NCI-H2107 treated with DMSO at 0.1 percent for 48 hours (cell line): ENCODE measurements at regions not wholly inside any gene's neighbourhood (a gene's known extent, or its start where the extent isn't known, plus 50 kb on each side); places are given as distances from the start of the nearest gene placed in this dataset.

ENCODE experiments used
- DNase-seq: peaks from one replicate; lab custom pipeline; 2025; ENCODE audit not compliant: unreplicated experiment; lab: John Stamatoyannopoulos, UW

DNA sequence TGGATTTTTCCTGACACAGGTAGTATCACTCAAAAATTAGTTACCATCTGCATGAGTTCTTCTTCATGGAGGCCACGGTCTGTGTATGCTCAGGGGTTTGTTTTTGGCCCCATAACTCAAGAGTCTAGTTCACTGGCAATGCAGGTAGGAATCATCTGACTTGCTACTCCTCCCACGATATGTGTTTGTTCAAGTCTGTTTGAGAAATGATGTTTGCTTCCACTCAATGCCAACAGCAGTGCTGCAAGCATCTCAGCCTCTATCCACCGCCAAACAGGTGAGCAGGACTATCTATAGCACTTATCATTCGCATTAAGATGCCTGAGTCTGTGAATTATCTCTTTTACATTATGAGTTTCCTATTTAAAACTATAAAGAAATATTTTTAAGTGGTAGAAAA, 264.8 kb upstream of the PTGER4 start:
- DNase-seq: no peak

DNA sequence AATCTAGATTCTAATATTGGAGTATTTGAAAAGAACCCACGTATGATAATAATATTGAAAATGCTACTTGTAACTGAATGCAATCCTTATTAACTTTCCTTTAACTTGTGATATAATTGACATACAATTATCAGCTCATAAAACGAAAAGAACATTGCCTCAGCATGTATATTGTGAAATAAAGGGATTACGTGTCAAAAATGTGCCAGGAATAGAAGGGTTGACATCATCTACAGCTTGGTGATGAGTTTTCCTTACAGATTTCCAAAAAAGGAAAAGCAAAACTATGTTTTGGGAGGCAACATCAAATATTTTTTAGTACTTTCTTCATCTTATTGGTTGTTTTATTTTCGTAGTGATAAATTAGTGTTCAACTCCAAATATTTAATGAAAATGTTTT, 266.0 kb upstream of the PTGER4 start:
- DNase-seq: no peak

DNA sequence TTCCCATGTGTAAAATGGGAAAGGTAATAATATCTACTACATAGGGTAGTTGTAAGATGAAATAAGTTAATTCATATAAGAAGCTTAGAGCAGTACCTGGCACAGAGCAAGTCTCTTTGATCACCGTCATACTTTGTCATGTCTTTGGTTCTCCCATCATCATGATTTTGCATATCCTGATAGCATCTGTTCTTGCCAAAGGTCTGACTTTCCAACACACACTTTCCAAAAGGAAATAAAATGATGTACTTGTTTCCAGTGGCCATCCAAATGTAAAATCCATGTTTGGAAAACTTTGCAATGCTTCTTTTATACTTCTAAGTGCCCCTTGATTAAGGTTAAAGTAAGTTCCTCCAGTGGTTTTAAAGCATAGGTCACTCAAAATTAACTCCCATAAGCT, 266.9 kb upstream of the PTGER4 start:
- DNase-seq: no peak

DNA sequence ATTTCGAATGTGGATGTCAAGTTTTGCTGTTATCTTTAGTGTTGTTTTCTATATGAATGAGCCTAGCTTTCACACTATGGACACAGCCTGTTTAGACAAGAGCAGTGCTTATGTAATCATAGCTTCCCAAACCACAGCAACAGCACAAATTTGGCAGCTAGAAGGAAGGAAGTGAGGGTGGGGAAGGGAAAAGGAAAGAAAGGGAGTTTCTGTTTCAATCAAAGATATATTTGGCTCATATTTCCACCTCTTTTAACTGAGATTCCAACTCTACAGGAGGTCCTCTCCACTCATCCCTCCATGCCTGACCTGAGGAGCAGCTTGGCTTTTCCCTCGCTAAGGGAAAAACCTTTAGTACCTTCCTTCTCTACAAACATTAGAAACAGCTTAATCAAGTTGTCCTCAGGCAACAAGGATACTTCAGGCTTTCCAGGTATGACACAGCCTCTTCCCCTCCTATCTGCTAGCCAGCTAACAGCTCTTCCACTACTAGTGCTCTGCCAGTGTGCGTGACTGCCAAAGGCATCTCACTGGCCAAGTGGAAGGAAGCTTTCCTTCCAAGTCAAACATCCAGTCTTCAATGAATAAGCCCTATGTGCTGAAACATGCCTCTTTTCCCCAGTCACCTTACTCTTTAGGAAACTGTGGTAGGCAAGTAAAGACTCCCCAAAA, 268.6 kb upstream of the PTGER4 start:
- DNase-seq: no peak

DNA sequence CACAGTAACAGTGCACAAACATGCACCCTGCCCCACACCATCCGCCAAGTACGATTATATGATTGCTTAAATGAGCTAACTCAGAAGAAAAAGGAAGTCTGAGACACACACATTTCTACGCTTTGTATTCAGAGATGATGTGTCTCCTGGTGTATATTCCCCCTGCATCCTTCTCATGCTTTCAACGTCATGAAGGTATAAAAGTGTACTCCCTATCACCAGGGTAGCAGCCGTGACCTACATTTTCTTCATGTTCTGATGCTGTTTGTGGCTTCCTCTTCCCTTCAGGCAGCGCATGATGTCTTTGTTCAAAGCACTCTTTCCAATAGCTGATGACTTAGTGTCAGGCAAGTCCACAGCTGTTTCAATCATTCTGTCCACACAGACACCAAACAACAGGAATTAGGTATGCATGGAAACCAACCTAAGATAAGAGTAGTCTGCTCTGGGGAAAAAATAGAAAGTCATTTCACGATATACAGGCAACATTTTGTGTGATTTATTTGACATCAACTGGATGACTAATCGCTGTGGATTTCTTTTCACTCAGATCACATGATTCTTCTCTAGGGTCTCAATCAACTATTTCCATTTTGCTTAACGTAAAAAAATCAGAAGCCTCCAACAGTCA, 269.4 kb upstream of the PTGER4 start:
- DNase-seq: no peak

DNA sequence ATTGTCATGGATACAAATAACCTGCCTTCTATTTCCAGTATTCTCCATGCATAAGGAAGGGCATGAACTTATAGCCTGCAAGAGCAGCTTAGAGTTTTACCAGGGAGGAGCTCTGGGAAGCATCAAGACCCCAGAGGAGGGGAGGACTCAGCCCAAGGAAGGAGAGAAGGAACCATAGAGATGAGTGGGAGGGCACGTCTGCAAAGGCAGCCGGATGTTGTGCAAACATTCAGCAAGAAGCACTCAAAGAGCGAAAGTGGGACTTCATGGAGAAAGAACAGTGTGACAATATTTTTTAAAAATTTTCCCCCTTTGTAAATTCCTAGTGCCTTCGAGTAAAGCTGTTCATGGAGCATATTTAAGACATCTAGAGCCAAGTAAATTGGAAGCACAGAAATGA, 270.1 kb upstream of the PTGER4 start:
- no peak for DNase-seq

DNA sequence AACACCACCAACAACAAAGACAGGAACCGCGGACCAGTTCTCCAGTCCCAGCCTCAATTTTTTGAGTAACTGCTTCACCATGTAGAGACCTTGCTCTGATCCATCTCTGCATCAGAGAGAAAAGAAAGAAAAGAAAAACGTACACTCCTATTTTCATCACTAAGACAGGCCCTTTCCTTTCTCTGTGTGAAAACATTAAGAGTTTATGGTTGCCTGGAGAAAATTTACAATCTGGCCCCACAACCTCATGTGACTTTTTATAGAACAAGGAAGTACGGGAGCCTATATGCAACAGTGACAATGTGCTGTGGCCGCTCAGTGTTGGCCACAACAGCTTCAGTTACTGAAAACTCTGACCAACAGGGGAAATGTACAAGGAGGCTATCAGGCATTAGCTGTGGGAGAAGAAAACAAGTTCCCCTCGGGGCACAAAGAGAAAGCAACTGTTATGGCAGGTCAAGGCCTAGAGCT, 272.9 kb upstream of the PTGER4 start:
- DNase-seq: no peak

DNA sequence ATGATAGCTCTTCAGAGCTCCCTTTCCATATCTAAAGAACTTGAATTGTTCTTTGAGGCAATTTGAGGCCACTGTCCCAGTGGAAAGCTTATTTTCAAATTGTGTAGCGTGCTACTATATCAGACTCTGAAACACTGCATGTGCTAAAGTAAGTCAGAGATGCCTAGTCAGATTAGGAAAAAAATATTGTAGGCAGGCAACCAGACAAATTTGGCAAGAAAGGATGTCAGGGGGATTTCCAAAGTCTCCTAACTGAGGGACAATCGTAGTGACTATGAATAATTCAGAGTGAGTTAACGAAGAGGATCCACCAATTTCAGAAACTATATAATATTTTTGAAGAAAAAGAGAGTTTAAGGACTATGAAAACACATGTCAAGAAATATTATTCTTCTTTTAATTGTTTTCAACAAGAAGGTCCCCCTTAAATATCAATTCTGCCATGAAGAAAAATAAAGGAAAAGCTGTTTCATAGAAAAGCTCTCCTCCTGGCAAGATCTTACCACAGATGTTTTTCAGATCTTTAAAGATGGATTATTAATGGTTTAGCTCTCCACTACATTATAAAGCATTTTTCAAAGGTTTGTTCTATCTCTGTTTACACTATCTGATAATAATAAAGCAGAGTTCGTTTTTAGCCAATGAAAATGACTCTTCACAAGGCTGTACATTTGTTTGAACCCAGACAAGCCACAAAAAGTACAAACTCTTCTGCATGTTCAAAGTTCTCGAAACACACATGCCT, 273.5 kb upstream of the PTGER4 start:
- DNase-seq: no peak

DNA sequence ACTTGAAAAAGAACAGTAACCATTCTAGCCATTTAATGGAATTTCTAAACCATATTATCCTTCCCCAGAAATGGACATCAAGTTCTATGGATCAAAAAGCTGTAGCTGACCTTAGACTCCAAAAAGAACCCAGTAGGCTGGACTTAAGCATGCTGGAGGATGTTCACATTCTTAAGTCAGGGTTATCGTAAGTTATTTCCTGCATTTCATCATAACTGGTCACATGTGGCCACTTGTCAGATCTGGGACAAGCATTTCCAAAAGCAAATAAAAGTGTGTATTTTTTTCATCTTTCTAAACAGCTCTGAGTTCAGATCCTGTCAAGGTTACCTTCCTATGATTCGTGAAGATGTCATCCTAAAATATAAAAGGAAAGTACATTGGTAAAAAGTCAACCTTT, 274.5 kb upstream of the PTGER4 start:
- DNase-seq: no peak

DNA sequence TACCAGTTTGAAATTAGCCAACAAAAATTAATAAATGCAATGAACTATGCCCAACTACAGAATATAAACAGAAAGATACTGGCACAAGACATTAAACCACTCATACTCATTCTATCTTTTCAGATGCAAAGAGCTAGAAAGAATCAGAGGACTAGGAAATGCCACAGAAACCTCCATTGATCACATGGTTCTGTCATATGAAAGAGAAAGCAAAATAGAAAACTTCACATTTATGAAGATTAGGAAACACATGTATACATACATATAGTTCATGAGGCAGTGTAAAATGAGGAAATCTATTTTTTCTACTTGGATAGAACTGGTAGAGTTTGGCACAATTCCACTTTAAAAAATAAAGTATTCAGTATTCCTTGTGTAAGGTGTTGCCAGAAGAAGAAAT, 275.1 kb upstream of the PTGER4 start:
- no peak for DNase-seq

DNA sequence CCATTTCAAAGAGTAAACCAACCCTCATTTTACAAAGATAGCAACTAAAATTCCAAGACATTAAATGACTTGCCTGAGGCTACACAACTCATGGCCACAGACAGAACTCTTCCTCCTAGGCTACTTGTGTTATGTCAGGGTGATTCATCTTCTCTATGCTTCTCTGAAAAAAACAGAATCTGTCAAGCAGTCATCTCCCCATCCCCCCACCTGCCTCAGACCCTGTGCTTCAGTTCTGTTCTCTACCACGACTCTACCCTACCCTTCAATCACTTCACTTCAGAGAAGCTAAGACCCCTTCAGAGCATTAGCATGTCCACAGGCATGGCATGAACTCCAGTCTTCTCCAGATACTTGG, 277.7 kb upstream of the PTGER4 start:
- DNase-seq: no peak

DNA sequence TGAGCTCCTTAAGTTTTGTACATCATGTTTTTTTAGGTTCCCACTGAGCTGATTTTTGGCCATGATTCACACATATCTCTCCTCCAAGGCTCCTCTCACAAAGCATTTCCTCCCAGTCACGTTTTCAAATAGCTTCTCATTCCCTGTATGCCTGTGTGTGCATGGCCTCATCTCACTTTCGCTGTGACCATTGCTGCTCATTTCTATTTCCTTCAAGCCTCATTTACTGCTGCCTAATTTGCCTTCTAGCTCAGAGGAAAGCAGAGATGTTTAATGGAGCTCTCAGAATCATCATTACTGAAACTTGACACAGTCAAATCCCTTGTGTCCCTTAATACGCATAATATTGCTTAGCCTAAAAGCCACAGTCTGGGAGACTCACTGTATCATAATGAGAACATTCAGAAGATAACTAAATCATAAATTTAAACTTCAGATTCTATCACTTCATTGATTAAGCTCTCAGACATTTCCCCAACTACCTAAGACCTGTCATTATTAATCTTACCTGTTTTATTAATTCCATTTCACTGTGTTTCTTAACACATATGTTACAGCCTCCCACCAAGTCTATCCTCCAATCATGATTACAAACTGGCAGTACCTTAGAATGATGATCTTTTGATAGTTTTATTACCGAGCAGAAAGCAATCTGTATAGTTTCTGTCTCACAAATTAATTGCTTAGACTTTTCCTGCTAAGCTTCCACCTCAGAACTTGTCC, 278.3 kb upstream of the PTGER4 start:
- no peak for DNase-seq

DNA sequence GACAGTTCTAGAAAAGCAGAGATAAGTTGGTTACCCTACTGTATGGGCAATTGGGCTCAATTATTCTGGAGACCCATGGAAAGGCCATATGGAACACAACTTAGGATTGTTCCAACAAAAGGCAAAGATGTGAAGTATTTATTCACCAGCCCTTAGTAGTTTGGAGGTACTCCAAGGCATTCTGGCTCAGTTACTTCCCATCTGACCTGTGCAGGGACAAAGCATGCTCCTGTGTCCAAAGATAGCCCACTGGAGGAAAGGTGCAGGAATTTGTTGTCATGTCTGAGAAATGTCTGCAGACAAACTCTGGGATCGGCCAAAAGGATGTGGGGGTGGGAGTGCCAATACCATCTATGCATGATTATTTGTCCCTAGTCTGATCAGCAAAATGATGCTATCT, 279.5 kb upstream of the PTGER4 start:
- no peak for DNase-seq

DNA sequence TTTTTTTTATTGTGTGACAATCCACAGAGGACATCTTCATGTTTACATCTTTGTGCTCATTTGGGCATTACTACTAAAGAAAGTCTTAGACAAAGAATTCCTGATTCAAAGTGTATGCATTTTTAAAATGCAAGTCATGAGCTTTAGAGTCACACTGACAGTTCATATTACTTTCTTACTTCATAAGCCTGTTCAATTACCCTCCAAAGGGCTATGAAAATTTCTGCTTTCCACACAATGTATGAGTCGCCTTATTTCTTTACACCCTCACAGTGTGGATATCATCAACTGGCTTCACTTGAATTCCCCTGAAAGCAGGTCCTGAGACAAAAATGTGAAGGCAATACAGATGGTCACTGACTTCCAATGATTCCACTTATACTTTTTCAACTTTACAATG, 280.4 kb upstream of the PTGER4 start:
- no peak for DNase-seq

DNA sequence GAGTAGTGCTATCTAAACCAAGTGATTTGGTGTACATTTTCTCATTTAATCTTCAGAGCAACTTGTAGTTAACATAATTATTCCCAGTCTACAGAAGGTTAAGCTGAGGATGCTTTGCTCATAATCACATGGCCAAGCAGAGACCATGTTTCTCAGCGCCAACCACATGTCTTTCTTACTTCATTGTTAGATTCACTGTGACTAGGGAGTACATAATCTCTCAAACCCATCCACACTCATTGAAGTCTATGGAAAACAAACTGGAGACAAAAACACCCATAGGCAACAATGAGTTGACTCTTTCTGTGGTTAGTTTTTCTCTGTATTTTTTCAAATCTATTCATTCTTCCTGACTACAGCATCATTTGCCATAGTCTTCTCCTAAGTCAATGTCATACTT, 281.7 kb upstream of the PTGER4 start:
- no peak for DNase-seq

DNA sequence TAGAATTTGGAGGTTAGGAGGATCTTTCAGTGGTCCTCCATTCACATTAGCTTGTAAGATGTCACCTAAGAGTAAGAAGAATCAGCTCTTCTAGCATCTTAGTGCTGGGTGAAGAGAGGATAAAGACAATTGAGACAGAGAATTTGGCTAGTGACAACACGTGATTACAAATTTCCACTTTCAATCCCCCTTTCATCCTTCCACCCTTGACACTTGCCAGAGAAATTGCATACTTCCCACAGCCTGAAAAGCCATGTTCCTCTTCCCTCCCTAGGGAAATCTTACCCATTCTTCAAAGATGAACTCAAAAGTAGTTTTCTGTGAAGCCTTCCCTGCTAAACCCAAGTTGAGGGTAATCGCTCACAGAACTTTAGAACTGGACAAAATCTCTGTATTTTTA, 282.6 kb upstream of the PTGER4 start:
- no peak for DNase-seq

DNA sequence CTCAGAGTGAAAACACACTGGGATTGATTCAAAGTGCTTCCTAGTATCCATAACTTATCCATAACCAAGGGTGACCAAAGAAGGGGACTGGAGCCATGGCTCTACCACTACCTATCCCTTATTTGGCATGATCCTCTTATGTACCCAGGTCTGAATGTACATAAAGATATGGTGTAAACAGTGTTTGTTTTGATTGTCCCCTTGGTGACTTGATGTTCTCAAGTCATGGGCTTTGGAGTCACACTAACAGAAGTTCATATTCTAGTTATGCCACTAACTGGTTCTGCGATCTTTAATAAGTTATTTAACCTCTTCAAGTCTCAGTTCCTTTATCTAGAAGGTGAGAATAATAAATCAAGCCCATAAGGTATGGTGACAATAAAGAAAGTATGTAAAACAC, 283.4 kb upstream of the PTGER4 start:
- no peak for DNase-seq

DNA sequence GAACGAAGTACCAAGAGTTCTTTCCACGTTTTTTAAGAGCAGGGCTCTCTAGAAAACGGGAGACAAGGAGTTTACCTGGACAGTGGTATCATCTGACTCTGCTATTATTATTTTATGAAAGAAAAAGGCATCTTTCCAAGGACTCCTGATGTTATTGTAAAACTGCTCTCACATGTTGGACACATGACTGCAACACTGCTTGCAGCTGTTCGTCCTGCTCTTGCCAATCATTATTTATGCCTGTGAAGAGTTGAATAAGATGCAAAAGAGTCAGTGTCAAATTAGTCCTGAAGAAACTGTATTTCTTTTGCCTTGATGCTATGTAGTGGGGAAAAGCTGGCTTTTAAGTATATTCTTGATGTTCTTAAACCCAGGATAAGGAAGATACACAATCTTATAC, 284.5 kb upstream of the PTGER4 start:
- no peak for DNase-seq

DNA sequence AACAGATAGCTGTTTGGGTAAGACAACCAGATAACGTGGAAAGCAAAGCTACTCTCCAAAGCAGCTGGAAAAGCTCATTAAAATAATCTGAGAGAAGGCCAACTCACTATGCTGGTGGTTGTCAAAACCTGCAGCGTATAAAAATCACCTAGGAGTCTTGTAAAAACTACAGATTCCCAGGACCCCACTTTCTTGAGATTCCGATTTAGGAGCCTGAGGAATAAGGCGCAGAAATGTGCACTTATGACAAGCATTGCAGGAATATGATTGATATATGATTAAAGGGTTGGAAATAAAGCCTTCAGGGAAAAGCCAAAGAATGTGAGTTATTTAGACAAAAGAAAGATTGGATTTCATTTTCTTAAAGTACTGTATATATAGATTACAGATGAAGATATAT, 285.0 kb upstream of the PTGER4 start:
- no peak for DNase-seq

DNA sequence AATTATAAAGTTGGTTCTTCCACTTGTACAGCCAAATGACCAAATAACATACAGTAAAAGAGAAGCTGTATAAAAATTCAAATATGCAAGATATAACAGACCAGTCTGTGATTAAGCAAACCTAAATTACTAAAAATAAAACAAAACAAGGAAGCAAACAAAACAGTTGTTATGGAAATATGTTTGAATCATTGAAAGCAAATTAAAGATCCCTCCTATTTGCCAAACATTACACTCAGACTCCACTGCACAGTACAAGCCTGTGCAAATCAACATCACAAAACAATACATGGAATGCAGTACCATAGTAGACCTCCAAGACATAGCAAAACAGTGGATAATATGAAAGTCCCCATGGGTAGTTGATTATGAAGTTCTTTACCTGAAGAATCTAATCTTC, 288.1 kb upstream of the PTGER4 start:
- DNase-seq: no peak

DNA sequence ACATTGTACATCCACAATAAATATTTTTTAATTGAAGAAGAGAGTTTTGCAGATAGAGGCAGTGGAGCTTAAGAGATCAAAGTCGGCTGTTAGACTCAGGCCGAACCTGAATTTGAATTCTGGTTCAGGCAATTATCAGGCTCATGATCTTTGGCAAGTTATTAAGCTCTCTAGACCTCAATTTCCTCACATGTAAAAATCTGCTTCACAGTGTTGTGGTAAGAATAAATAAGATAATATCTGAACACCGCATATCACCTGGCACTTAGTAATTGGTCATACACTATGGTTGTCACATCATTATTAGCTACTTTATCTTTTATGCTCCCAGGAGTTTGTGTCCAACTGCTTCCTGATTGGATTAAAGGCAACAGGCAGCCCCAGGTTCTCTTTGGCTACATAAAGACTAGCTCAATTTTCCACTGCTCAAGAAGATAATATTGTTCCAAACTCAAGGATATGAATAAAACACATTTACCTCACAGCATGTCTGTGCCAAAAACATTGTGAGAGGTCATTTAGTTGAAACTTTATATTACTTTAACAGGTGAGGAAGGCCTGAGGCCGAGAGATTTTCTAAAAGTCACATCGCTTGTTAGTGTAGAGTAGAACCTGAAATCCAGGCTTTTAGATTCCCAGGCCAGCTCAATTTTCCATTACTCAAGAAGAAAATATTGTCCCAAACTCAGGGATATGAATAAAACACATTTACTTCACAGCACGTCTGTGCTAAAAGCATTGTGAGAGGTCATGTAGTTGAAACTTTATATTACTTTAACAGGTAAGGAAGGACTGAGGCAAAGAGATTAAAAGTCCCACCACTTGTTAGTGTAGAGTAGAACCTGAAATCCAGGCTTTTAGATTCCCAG, 289.2 kb upstream of the PTGER4 start:
- no peak for DNase-seq
